ENCODE measurements at regions not wholly inside any gene's neighbourhood (a gene's known extent, or its start where the extent isn't known, plus 50 kb on each side); places are given as distances from the start of the nearest gene placed in this dataset.

- Histone ChIP-seq H3K4me1 (no peaks in the 10 kb centered on the region), H3K4me2 (no peak overlapping the region), H3K4me3 (no peak overlapping the region), H3K27ac (no peak overlapping the region), H3K9me3 (no peaks in the 10 kb centered on the region)
- ATAC-seq (no peak), FAIRE-seq (no peak), DNase-seq (ENCODE audit: low read depth in 1 of 2, low spot score in 1 of 2) (no peak)
- ChIA-PET POLR2A (no interaction called here), CTCF (no interaction called here)
- TF ChIP-seq RNF2 (IDR thresholded peaks at IDR 0.05; ENCODE audit: borderline replicate concordance, low read depth) (no peak), RFX5 (IDR thresholded peaks at IDR 0.05) (no peak), ZNF302 (CRISPR knock-in tag; IDR thresholded peaks at IDR 0.05) (no peak), JUN (IDR thresholded peaks at IDR 0.05) (no peak), HMGXB4 (CRISPR knock-in tag; IDR thresholded peaks at IDR 0.05; ENCODE audit: borderline replicate concordance) (no peak), CEBPB (IDR thresholded peaks at IDR 0.05) (no peak), HOXA7 (CRISPR knock-in tag; IDR thresholded peaks at IDR 0.05) (no peak), TP53 (CRISPR knock-in tag; IDR thresholded peaks at IDR 0.05) (no peak), HOXB13 (CRISPR knock-in tag; IDR thresholded peaks at IDR 0.05; ENCODE audit: low read depth) (no peak), FOXS1 (CRISPR knock-in tag; IDR thresholded peaks at IDR 0.05) (no peak), BHLHE40 (IDR thresholded peaks at IDR 0.05; ENCODE audit: low read depth, low read length) (no peak), SMC3 (IDR thresholded peaks at IDR 0.05) (no peak), FOSB (CRISPR knock-in tag; IDR thresholded peaks at IDR 0.05) (no peak)
- WGBS (ENCODE audit: missing lambda C conversion rate): 27% methylated on average over 1 of the region's 1 CpG
Measured at GRCh38 chr2:154934213-154934612, 235.7 kb downstream of the KCNJ3 start.

- ATAC-seq: no peak
- WGBS (ENCODE audit: missing lambda C conversion rate): 43% methylated on average over 3 of the region's 3 CpGs
- no peak for FAIRE-seq
- POLR2A ChIA-PET: no interaction called here
- Histone ChIP-seq H3K4me1 (no peaks in the 10 kb centered on the region), H3K9me3 (no peaks in the 10 kb centered on the region), H3K4me2 (no peak overlapping the region), H3K4me3 (no peak overlapping the region), H3K27ac (no peak overlapping the region)
- CTCF ChIA-PET: no interaction called here
- no peak for DNase-seq (ENCODE audit: low read depth in 1 of 2, low spot score in 1 of 2)
- no peak for TF ChIP-seq JUNB (IDR thresholded peaks at IDR 0.05)
- TF ChIP-seq CEBPB (IDR thresholded peaks at IDR 0.05): no peak
- TF ChIP-seq MYC (IDR thresholded peaks at IDR 0.05; ENCODE audit: borderline replicate concordance, low read length): no peak
- no peak for TF ChIP-seq SREBF2 (IDR thresholded peaks at IDR 0.05)
- no peak for TF ChIP-seq RARB (CRISPR knock-in tag; IDR thresholded peaks at IDR 0.05)
- no peak for TF ChIP-seq EHF (CRISPR knock-in tag; IDR thresholded peaks at IDR 0.05)
- no peak for TF ChIP-seq PHF8 (IDR thresholded peaks at IDR 0.05; ENCODE audit: borderline replicate concordance, low read depth)
- TF ChIP-seq TP53 (CRISPR knock-in tag; IDR thresholded peaks at IDR 0.05): no peak
- TF ChIP-seq E2F6 (IDR thresholded peaks at IDR 0.05; ENCODE audit: borderline replicate concordance, low read depth): no peak
- TF ChIP-seq ZNF302 (CRISPR knock-in tag; IDR thresholded peaks at IDR 0.05): no peak
- TF ChIP-seq CBX2 (IDR thresholded peaks at IDR 0.05; ENCODE audit: borderline replicate concordance, low read depth): no peak
- no peak for TF ChIP-seq NPAS2 (CRISPR knock-in tag; IDR thresholded peaks at IDR 0.05; ENCODE audit: borderline replicate concordance)
- TF ChIP-seq HOXA7 (CRISPR knock-in tag; IDR thresholded peaks at IDR 0.05): no peak
- TF ChIP-seq GATA3 (IDR thresholded peaks at IDR 0.05; ENCODE audit: borderline replicate concordance): no peak
- TF ChIP-seq BHLHE40 (IDR thresholded peaks at IDR 0.05; ENCODE audit: low read depth, low read length): no peak
Measured at GRCh38 chr2:154924531-154924930, 226.0 kb downstream of the KCNJ3 start.

DNA sequence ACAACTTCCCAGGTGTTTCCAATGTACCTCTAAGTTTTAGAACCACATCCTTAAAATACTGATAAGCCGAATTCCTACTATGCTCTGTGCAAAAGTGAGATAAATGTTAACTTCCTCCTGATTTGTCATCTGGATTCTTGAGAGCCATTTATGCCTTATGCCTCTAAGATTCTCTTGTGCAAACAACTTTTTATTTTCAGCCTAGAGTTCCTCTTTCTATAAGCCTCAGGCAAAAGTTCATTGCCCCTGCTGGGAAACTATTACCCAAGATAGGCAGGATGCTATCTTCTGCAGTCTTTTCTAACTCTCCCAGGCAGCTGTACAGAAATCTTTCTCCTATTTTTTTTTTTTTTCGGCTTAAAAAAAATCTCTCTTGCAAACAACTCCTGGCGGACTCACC lies 216.1 kb downstream of the KCNJ3 start:
- CTCF ChIA-PET: no interaction called here
- Histone ChIP-seq H3K4me2 (no peak overlapping the region), H3K4me1 (no peaks in the 10 kb centered on the region), H3K27ac (no peak overlapping the region), H3K9me3 (no peaks in the 10 kb centered on the region), H3K4me3 (no peak overlapping the region)
- POLR2A ChIA-PET: no interaction called here
- 23% methylated on average over 3 of the region's 3 CpGs for WGBS (ENCODE audit: missing lambda C conversion rate)
- DNase-seq (ENCODE audit: low read depth in 1 of 2, low spot score in 1 of 2) (no peak), FAIRE-seq (no peak), ATAC-seq (no peak)
- TF ChIP-seq, protein P1, sequence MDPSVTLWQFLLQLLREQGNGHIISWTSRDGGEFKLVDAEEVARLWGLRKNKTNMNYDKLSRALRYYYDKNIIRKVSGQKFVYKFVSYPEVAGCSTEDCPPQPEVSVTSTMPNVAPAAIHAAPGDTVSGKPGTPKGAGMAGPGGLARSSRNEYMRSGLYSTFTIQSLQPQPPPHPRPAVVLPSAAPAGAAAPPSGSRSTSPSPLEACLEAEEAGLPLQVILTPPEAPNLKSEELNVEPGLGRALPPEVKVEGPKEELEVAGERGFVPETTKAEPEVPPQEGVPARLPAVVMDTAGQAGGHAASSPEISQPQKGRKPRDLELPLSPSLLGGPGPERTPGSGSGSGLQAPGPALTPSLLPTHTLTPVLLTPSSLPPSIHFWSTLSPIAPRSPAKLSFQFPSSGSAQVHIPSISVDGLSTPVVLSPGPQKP (IDR thresholded peaks at IDR 0.05; ENCODE audit: low read depth, low read length): no peak
- TF ChIP-seq, protein P2, sequence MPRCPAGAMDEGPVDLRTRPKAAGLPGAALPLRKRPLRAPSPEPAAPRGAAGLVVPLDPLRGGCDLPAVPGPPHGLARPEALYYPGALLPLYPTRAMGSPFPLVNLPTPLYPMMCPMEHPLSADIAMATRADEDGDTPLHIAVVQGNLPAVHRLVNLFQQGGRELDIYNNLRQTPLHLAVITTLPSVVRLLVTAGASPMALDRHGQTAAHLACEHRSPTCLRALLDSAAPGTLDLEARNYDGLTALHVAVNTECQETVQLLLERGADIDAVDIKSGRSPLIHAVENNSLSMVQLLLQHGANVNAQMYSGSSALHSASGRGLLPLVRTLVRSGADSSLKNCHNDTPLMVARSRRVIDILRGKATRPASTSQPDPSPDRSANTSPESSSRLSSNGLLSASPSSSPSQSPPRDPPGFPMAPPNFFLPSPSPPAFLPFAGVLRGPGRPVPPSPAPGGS (IDR thresholded peaks at IDR 0.05): no peak
- TF ChIP-seq SREBF2 (IDR thresholded peaks at IDR 0.05) (no peak), CEBPB (IDR thresholded peaks at IDR 0.05) (no peak), TP53 (CRISPR knock-in tag; IDR thresholded peaks at IDR 0.05) (no peak), PBX3 (IDR thresholded peaks at IDR 0.05) (no peak), HOXB5 (CRISPR knock-in tag; IDR thresholded peaks at IDR 0.05) (no peak), RNF2 (IDR thresholded peaks at IDR 0.05; ENCODE audit: borderline replicate concordance, low read depth) (no peak), E2F6 (IDR thresholded peaks at IDR 0.05; ENCODE audit: borderline replicate concordance, low read depth) (no peak)
- TF ChIP-seq, protein P3, sequence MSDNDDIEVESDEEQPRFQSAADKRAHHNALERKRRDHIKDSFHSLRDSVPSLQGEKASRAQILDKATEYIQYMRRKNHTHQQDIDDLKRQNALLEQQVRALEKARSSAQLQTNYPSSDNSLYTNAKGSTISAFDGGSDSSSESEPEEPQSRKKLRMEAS (IDR thresholded peaks at IDR 0.05): no peak

All from A549 (cell line).